ENCODE measurements at regions not wholly inside any gene's neighbourhood (a gene's known extent, or its start where the extent isn't known, plus 50 kb on each side); places are given as distances from the start of the nearest gene placed in this dataset.

DNA sequence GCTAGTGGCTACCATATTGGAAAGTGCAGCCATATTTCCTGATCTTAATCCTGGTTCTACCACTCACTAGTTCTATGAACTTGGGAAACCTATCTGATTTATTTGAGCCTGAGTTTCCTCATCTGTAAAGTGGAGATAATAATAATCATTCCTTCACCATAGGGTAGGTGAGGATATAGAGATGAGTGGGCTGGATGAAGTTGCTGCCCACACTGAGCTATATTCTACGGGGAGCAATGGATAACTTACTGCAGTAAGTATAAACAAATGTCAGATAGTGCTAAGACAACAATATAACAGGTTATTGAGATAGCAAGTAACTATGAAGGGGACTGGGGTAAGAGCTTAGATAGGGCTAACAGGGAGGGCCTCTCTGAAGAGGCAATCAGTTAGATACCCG, 251.5 kb upstream of the ADAMTS9 start:
- DNase-seq, result no peak

DNA sequence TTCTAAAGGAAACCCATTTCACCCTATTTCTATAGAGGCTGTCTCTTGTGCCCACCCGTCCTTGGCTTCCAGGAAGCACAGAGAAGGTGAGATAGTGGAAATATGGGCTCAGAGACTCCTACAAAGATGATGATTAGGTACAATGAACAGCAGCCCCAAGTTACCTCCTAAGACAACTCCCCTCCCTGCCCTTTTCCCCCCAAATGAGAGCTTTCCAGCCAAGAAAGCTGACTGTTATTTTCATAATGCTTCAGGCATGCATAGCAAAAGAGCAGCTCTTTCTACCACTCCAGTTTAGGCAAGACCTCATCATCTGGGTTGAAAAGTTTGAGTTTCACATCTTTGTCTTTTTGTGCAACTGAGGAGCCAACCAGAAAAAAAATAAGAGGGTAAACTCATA, 248.8 kb upstream of the ADAMTS9 start:
- DNase-seq, result no peak

DNA sequence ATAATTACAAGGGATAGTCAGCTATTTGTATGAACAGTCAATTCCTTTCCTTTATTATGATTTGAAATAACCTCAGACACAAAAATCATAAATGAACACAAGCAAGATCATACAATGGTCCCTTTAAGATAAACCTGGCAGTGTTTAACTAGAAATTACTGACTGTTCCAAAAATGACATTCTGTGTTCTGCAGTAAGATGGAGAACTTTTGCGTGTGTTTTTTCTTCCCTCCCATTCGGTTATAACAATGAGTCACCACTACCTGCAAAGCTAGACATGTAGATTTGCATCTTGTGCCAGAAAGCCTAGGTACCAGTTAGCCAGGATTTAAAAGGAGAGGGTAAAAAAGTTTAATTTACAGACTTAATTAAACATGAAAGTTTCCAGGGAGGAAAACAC, 248.2 kb upstream of the ADAMTS9 start:
- DNase-seq, result no peak

DNA sequence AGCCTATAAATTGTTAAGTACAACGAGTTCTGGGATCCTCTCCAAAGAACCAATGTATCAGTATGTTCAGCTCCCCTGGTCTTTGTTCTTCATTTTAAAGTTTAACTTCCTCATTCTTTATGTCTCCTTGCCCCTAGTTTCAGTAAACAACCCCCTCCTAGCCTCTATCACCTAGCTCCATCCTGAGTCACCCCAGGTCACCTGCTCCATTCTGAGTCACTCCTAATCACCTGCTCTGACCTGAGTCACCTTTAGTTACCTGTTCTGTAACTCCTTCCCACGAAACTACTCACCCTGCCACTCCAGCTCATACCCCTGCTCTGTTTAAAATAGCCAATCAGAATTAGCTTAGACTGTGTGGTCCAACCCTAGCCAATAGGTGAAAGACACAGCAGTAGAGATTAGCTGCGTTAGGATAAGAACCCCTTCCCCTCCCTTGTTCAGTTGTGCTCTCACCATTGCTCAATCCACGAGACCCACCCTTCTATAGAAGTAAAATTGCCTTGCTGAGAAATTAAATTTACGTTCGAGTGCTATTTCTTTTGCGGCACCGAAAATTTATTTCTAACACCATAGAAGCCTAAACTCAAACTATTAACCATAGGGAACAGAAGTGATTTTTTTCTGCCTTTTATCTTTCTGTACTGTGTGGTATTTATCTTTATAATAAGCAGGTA, 245.0 kb upstream of the ADAMTS9 start:
- DNase-seq, result no peak

DNA sequence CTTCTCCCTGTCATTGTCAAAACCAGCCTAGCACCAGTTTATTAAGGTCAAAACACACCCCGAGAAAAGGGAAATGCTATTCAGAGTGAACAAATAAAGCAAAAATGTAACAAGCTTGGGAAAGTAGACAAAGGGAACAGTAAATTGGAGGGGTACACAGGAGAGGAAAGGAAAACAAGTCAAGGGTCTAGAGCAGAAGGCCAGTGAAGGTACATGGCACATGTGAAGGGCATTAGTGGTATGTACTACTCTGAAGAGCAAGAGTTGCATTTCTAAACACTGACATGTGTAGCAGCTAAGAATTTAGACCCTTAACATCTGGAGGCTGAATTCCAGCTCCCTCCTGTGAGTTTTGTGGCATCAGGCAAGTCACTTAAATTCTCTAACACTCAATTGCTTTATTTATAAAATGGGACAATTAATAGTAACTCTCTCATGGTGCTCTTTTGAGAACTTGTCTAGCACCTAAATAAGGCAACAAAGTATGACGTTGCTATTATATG, 244.3 kb upstream of the ADAMTS9 start:
- no peak for DNase-seq

DNA sequence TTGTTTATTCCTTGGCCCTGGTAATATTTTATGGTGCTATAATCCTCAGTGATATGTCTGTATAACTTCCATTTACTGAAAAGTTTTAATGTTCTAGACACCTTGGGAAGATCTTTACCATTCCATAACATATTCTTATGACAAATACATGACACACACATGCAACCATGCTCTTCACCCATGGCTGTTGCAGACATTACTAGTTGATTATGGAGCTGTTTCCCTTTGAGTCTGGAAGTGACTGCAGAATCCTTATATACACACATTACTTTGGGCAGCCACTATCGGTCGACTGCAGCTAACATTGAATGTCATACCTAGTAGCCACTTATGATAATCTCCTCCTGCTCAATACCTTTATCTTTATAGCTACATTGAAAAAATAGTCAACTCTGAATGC, 243.1 kb upstream of the ADAMTS9 start:
- no peak for DNase-seq

DNA sequence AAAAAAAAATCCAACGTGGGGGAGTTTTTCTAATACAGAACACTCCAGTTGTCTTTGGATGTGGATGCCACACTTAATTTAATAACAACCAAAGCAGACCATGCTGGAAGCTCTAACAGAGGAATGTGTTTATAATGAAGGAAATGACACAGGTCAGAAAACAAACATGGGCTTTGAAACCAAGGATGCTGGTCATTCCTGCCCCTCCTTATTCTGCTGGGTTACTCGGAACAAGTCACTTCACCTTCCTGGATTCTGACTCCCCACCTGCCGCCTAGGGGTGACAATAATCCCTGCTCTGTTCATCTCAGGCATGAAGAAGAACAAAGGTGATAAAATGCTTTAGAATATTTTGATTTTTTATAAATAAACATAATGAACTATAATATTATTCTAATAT, 240.9 kb upstream of the ADAMTS9 start:
- no peak for DNase-seq

DNA sequence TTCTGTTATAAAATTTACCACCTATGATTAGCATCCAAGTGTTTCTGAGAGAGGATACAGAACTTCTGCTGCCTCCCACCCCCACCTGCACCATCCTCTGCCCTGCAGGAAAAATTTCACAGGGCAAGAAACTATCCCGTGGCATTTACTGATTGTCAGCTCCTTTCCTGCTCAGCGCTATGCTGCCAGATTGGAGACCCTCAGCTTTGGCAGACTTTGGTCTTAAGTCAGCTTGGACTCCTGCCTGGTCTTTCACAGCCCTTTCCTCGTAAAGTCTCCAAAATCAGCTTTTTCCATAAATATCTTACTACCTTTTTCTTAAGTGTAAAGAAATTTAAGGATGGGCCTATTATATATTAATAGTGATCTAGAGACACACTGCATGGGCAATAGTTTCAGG, 239.9 kb upstream of the ADAMTS9 start:
- no peak for DNase-seq

DNA sequence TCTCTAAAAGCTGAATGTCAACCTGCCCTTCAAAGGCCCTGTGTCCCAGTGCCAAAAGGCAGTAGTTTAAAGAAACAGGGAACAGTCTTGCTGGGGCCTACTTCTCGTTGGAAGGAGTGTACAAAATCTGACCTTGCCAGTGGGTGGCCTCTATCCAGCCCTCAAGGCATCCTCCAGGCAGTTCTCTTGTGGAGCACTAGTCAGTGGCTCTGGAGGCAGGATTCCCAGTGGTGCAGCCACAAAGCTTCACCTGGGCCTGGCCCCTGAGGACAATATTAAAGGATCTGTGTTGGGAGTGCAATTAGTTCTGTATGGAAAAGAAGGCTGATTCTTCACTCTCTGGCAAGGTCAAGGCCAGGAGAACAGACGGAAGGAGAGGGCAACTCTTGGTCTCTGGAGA, 237.8 kb upstream of the ADAMTS9 start:
- DNase-seq, result no peak

DNA sequence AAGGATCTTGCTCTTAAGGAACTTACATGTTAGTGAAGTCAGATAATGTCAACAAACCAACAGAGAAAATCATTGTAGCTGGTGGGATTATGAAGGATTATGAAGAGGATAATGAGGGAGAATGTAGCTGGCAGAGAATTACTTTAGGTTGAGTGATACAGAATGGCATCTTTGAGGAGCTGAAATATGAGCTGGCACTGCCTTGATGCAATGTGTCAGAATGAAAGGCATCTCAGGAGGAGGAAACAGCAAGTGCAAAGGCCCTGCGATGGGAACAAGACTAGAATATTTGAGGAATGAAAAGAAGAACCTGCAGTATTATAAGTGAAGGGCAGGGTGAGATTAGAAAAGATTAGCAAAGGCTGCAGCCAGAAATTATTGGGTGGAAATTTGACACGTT, 237.2 kb upstream of the ADAMTS9 start:
- no peak for DNase-seq

DNA sequence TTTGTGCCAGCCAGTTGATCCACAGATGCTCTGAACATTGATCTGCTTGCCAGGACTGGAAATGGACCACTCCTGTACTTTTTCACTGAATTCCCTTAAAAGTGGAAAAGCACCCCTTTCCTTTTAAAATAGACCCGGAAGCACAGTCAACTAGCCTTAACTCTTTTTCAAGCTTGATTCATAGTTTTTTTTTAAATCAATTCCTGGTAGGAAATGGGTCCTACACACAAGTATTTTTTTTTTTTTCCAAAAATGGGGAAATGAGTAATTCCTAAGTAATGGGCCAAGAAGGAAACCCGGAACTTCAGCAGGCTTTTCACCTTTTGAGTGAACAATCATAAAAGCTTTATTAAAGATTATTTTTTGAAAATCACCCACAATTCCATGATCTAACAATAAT, 234.4 kb upstream of the ADAMTS9 start:
- DNase-seq, result no peak

DNA sequence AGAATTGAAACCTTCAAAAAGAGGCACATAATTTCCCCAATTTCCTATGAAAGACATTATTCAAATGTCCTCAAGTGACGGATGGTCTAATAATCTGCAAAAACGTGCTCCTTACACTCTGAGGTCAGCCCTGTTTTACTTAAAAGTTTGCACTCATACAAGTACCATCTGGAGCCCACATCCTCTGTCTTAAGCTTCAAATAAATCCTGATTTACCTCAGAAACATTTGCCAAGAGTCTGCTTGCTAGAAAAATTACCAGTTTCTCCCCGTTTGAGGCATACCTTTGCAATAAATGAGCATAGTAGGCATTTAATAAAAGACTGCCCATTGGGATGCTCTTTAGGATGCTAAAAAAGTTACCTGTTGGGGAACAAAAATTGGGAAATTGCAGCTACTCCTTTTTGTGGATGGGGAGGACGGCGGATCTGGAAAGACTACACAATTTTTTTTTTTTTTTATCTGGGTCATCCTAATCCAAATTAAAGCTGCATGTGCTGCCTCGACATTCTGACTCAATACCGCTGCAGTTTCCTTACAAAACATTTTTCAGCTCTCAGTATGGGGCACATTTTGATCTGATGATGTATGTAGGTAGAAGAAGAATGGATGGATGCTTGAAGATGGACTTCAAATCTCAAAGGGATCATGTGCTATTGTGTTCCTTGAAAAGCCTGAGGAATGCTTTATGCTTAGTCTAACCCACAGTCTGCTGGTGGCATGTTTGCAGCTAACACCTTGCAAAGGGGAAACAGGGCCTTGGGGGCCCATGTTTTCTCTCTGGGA, 233.7 kb upstream of the ADAMTS9 start:
- DNase-seq, result no peak

DNA sequence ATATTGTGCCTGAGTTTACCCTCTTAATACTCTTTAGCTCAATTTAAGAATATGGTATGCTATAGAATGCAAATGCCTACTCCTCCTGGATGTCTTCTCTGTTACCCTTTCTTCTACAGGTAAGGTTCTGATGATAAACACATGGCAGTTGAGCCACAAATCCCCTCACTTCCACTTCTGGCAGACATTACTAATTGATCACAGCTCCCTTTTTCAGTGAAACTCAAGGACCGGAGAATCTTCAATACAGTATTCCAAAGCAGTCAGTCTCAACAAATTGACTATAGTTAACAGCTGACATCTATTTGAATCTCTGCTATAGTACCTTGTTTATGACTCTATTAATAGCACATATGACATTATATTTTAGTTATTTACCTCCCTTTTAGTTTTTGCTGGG, 232.1 kb upstream of the ADAMTS9 start:
- no peak for DNase-seq

DNA sequence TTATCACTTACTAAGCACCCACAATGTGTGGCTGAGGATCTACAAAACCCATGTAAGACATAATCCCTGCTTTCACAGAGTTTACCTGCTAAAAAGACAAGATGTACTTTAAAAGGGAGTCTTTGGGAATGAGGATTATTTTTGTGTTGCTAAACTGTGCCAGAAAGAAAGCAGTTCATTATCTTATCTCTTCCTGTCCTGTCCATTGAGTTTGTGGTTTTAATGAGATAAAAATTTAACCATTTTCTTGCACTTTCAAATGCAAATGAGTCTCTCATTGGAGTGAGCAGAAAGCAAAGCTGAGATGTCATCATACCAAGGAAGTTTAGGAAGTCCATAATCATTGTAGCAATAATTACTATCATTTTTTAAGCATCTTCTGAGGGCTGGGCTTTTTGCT, 231.2 kb upstream of the ADAMTS9 start:
- no peak for DNase-seq

DNA sequence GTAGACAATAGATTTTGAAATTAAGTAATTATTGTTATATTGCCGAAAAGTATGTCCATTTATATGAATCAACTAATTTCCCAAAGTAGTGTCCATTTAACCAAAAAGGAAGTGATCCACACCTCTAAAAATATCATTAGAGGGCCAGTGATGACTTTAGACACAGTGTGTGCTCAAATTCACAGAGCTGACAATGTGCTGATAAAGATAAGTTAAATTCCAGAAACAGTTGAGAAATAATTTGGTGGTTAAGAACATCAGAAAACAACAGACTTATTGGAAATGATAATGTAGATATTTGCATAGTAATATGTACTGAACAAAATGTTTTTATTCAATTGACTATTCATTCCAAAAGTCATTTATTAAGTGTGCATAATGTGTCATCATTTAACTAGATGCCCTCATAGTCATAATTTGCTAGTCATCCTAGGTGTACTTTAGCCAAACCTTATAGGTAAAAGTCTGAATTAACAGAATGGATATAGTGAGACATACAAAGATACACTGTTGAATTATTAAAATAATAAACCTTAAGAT, 230.2 kb upstream of the ADAMTS9 start:
- DNase-seq, result no peak

DNA sequence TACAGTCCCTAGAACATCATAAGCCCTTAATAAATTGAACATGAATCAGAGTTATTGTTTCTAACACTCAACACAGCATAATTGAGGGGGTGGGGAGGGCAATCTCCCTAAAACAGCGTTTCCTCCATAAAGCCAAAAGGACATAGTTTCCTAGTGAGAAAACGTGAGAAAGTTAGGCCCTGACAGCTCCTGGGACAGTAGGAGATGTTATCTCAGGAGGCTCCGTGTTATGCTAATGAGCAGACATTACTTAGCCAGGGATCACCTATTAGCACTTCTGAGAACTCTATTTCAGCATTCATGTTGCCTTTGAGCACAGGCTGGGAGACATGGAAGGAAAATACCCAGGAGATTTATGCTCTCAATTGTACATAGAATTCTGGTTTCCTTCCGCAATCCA, 229.1 kb upstream of the ADAMTS9 start:
- DNase-seq, result no peak

DNA sequence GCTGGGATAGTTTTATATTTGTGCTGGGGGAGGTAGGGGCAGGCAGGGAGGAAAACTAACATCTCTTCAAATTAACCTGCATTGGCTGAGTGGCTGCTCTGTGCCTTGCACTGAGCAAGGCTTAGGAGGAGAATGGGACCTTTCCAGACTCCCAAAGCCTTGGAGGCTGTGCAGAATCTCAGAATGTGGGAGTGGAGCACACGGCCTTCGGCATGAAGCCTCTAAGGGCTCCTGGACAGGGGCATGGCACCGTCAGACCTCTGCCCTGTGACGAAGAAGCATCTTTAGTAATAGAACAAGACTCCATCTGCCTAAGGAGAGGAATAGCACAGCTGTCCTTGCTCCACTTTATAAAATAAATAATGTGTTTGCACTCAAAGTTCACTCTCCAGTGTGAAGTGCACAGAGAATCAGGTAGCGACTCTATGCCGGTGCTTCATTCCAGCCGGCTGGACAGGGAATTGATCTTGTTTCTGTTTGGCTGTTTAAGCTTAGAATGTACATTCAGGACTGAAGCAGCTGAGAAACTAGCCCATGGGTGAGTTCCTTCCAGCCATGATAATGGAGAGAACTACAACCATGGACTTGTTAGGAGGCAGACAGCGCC, 228.5 kb upstream of the ADAMTS9 start:
- DNase-seq, result no peak

DNA sequence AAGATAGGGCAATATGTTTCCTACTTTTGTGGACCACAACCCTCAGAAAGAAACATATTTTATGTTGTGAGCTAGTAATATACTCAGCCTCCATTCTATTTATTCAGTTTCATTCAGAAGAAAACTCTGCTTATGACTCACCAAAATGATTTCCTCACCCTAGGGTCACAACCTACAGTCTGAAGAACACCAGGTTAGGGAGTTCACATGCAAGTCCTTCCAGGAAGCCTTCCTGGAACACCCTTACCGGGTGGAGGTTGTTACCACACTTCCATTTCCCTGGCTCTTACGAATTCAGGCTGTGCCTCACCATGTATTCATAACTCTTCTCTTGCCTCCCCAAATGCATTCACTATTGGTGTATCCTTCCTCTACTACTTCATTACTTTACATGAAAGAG, 228.0 kb upstream of the ADAMTS9 start:
- no peak for DNase-seq

DNA sequence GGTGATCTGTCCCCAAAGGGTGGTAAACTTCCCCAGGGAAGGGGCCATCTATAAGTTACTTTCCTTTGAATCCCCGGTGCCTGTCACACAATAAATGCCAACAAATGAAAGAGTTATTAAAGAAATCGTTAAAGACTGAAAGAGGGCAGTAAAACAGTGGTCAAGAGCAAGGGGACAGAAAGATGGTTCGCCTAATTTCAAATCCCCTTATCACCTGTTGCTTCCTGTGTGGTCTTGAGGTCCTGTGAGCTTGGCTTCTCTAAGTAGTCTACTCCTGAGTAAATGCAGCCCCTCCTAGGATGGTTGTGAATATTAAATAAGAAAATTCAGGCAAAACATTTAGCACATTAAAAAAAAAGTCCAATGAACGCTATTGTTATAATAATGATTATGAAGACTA, 225.7 kb upstream of the ADAMTS9 start:
- no peak for DNase-seq

DNA sequence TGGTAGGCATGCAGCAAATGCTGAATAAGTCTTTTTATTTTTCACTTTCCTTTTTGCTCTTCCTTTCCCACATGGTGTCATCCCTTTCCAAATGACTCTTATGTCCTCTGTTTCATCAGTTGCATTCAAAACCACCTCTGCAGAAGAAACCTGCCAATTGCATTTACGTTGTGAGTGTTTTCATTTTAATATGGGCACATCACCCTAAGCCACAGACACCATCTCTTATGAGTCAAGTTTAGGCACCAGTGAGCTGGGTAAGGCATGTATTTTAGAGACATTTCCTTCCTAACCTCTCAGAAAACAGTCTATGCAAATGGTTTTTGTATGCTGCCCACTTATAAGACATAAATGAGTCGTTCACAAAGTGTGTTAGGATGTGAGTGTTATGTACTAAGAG, 223.3 kb upstream of the ADAMTS9 start:
- no peak for DNase-seq

DNA sequence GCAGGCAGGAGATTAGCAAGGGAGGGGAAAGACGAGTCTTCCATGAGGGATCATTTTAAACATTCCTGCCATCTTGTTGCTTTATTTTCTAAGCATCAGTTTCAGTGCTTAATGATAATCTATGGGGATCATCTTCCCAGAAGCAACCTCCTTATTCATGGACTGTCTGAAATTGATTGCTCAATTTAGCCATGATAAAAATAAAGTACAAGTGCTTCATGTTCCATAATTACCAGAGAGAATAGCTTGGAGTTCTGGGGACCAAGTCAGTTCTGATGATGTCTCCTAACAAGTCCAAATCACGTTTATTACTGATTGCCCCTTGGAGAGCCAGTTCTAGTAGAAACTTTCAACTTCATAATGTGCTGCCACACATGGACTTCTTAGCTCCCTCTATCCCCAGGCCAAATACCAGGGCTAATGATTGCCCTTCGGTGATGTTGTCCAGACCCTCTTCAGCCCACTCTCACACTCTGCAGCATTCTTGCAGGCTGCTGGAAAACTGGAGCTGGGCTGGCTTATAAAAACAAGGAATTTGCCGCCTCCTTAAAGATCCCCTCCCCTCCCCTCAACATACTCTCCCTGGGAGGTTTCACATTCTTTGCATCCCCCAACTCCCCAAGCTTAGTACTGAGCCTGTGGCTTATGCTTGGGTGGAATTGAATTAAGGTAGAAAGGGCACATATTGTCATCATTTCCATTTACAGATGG, 222.1 kb upstream of the ADAMTS9 start:
- DNase-seq, result no peak

DNA sequence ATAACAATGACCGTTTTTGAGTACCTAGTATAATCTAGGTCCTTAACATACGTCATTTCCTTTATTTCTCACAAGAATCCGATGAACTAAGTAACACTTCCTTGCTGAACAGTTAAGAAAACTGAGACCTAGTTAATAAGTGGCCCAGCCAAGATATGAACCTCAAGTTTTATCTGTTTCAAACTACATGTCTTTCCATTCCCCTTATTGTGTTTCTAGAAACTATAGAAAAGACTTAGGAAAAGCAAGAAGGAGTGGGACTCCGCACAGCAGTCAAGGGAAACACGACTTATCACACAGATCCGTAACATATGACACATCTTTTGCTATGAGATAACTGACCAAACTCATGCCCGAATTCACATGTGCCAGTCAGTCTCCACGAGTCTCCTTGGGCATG, 221.2 kb upstream of the ADAMTS9 start:
- DNase-seq, result no peak

DNA sequence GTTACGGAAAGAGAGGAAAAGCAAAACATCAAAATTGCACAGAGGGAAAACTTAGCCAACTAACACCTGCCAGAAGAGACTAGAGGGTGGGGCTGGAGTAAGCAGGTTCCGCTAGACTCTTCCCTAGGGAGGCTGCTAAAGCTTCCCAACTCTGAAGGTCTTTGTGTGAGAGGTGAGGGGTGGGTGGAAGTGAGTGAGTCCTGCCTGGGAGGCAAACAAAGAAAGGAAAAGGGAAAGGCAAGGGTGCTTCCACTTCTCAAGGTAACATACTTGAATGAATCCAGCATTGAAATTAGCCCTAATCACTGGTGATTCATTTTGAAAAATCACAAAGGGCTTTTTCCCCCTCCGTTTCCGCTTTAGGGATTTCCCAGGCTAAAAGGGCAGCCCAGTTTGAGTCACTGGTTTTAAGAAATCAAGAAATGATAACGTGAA, 220.5 kb upstream of the ADAMTS9 start:
- DNase-seq, result no peak
